G401.6 (cell line): ENCODE measurements at regions not wholly inside any gene's neighbourhood (a gene's known extent, or its start where the extent isn't known, plus 50 kb on each side); places are given as distances from the start of the nearest gene placed in this dataset.
"Not testable (repeated sequence)": the region's sequence is repeated elsewhere in the genome, so short reads cannot be mapped to it uniquely, and the experiment has no call there.

Experiments used
- FAIRE-seq: peaks from 2 replicates; lab custom pipeline; 2012; peaks lifted over from hg19 to GRCh38; lab: Jason Lieb, UNC

DNA sequence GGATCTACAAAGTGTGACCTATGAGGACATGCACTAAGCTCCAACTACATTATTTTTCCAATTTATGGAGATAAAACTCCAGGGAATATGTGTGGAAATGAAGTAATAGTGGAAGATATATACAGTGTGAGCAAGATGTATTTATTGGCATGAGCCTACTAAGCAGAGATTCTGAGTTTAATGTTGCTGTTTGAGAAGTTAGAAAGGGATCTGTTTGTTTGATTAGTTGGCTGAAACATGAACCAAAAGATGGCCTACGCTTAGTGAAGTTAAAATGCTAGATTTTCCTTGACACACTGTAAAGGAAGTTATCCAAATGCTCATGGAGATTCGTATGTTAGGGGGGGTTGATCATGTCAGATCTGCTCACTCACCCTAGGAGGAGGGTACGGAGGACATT lies 621.7 kb downstream of the TMEM182 start:
- FAIRE-seq = no peak

DNA sequence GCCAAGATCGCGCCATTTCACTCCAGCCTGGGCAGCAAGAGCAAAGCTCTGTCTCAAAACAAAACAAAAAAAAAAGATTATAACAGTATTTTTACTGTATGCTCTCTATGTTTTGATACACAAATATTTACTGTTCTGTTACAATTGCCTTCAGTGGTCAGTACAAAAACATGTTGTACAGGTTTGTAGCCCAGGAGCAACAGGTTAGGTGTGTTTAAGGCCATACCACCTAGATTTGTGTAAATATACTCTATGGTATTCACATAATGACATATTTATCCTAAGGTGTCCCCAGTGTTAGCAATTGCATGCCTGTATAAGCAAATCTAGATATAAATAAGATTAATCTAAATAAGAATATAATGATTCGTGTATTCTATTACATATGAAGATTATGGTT lies 625.0 kb downstream of the TMEM182 start:
- FAIRE-seq = no peak

DNA sequence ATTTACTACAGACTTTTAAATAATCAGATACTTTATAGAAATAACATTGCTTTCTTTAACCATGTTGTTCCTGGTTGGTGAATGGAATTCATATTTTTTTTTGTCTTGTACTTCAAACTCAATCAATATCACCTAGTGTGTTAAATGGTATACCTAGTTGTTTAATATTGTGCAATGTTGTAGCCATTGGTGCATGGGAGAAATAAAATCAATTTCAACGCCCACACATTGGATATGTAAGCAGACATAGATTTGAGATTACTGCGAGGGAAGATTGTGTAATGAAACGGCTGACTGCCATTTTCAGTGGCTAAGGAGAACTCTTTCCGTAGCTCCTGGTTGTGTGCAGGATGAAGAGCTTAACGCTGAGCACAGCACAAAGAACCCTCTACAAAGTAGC lies 626.1 kb downstream of the TMEM182 start:
- no peak for FAIRE-seq

DNA sequence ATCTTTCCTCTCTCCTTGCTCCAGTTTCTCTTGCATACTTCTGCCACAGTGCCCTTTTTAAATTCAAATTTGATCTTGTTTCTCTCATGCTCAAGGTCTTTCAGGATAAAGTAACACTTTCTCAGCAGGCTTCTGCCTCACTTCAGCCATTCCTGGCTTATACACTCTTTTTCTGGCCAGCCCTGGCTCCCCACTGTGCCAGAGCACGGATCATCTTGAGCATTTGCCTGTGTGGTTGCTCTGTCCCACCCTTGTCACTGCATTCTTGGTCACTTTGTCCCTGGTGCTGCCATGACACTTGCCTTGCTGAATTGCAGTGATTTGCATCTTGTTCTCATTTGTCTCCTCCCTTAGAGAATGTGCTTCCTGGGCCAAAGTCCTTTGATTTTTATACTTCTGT lies 634.3 kb downstream of the TMEM182 start:
- no peak for FAIRE-seq

DNA sequence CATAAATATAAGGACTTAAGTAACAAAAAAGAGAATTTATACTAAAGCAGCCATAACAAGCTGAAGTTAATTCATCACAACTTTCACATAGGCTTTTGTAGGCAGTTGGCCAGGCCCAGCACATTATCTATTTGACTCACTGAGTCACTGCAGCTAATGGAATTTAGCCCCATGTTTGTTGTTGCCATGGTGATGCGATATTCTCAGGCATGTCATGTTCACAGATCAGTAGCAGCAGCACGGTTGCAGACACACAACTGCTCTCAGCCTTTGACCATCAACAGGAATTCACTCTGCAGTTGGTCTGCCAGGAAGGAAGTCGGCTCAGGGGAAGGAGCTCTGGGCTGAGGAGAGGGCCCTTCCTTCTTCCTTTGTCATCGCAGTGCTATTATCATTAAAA lies 639.8 kb downstream of the TMEM182 start:
- no peak for FAIRE-seq

DNA sequence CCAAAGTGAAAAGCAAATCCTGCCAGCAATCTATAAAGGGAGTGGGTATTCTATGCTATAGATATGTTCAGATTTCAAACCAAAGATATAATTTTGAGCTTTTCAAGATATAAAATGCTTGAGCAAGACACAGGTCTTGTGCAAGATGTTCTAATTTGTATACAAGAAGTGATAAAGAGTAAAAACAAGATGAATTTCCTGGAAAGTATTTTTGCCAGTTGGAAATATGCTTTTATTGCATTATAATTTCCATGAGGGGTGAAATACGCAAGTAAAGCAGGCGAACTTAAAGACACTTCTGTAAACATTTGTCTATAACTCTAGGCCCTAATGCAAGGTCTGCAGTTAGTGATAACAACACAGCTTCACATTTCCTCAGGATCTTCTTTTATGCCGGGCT lies 640.5 kb downstream of the TMEM182 start:
- no peak for FAIRE-seq

DNA sequence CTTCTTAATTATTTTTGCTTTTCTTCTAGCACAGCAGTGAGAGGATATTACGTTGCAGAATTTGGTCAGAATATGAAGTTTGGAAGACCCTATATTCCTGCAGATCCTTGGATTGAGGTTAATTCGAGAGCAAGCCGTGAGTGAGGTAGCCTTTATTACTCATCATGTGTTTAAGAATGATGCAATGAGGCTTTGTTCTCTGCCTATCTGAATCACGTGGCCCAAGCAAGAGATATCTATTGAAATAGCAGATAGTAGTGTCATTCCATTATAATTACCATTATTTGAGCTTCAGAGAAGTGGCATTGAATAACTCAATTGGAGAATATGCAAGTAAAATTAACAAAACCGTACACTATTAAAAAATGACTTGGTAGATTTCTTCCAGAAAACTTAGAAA lies 641.1 kb downstream of the TMEM182 start:
- FAIRE-seq = no peak

DNA sequence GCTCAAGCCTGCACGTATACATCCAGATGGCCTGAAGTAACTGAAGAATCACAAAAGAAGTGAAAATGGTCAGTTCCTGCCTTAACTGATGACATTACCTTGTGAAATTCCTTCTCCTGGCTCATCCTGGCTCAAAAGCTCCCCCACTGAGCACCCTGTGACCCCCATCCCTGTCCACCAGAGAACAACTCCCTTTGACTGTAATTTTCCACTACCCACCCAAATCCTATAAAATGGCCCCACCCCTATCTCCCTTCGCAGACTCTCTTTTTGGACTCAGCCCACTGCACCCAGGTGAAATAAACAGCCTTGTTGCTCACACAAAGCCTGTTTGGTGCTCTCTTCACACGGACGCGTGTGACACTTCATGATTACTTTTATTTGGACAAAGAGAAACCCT lies 641.6 kb downstream of the TMEM182 start:
- not testable (repeated sequence) for FAIRE-seq

DNA sequence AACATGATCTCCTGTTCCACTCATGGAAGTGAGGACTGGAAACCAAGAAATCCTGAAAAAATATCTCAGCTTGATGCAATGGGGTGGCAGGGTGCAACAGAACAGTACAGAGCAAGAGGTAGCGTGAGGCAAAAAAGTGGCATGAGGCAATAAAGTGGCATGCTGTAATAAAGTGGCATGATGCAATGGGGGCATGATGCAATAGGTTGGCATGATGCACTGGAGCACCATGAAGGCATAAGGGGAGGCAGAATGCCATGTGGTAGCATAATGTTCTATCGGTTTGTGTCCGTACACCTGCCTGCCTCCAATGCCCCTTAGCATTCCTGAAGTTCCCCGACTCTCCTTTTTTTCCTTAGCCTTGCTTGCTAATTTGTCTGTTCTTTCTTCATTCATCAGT lies 648.4 kb downstream of the TMEM182 start:
- FAIRE-seq = no peak

DNA sequence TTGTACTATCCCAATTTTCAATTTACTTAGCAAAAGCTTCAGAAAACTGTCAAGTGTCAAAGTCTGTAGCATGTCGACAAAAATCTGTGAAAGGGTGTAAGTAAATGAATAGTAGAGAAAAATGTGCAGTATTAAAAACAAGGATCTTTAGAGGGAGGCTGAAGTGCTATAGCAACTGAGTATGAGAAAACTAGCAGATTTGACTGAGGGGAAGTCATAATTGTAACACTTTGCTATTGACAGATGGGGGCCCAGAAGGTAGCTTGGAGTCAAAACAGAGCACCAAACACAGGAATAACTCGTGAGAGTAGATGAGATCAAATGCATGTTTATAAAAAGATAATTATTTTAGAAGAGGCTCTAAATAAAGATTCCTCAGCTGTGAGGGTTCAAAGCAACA lies 657.7 kb downstream of the TMEM182 start:
- no peak for FAIRE-seq

DNA sequence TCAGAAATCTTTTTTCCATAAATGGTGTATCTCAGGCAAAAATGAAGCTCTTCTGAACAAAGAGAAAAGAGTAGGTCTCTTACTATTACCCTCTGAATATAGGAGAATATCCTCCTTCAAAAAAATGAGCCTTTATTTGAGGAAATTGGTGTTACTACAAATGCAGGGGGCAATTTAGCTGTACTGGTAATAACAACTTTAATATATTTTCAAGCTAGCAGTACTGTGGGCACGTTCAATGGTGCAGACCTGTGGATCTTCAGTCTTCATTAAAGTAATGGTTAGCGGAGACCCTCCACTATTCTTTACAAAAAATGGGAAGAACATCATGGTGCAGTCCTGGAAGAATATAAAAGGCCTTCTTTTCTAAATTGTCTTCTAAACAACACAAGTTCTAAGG lies 661.3 kb downstream of the TMEM182 start:
- FAIRE-seq = no peak

DNA sequence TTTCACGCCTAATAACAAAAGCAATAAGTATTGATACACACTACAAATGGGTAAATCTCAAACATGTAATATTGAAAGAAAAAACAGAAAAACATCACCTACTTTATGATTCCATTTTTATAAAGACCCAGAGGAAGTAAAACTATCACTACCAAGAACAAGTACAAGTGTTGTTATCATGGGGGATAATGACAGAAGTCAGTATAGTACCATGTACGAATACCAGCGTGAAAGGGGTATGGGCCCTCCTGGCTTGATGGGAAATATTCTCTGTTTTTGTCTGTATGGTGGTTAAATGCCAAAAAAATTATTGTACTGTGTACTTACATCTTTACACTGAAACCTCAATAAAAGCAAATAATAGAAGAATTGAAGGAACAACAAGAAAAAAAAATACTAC lies 665.7 kb downstream of the TMEM182 start:
- no peak for FAIRE-seq

DNA sequence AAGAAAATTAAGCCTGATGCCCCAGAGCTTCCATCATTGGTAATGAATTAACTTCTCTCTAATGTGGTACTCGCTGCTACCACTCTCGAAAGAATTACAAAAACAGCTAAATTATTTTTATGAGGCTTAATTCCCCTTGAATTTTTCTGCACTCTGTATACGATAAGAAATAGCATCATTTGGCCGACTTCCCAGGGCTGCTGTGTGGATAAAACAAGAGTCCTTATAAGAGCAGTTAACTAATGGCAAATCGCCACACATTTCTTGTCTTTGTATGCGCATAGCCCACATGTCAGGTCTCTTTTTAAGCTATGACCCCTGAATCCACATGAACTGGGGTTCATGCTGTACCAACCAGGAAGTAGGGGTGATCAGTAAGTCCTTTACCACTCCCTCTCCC lies 668.4 kb downstream of the TMEM182 start:
- no peak for FAIRE-seq

DNA sequence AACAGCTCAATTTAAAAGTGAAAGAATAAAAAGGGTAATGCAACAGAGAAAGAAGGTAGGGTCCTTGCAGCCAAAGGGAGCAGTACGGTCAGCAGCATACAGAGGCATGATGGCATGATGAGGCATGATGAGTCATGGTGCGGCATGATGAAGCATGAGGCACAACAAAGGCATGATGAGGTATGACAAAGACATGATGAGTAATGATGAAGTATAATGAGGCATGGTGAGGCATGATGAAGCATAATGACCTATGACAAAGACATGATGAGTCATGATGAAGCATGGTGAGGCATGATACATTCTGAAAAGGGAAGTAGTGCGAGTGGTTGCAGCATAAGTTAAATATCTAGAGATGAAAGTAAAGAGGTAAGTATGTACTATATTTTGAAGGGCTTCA lies 673.2 kb downstream of the TMEM182 start:
- FAIRE-seq = no peak

DNA sequence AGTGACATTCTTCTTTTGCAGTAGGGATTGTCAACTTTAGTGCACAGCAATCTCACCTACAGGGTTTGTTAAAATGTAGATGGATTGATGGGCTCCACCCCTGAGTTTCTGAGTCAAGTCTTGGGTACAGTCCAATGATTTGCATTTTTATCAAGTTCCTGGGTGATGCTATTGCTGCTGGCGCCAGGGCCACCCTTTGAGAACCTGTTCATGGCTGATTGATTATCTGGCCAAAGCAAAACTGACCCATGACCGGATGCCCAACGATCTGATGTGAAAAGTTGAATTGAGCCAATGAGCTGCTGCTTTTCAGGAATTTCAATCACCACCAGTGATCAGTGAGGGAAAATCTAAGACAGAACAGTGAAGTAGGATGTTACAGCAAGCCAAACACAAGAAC lies 675.3 kb downstream of the TMEM182 start:
- FAIRE-seq = no peak

DNA sequence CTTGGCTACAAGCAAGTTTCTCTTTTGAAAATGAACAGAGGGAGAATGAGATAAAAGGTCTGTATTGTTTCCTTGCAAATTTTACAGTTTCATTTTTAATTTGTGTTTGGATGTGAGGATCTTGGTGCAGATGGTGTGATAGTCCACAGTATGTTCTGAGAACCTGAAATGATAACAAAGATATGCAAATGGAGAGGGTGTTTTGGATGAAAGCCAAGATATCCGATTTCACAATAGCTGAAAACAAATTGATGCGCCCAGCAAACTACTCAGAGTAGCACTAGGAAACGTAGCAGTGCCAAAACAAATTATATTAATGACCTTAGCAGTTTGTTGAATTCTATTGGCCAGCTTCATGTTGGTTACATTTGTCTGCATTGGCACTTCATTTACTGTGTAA lies 683.5 kb downstream of the TMEM182 start:
- no peak for FAIRE-seq

DNA sequence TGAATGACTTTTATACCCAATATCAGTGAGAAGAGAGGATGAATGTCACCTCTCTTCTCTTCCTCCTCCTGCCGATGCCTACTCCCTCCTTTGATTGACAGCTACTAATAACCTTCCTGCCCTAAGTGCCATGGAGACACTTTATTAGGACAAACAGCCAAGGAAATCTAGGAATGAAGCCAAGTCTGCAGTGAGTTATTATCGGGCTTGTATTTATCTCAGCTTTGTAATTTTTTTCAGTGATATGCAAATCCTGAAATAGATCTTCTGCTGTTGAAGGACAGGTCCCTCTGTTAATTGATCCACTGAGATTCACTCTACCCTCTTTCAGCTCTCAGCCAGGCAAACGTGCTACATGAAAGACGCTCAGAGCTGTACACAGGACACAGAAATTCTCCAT lies 686.7 kb downstream of the TMEM182 start:
- FAIRE-seq = no peak

DNA sequence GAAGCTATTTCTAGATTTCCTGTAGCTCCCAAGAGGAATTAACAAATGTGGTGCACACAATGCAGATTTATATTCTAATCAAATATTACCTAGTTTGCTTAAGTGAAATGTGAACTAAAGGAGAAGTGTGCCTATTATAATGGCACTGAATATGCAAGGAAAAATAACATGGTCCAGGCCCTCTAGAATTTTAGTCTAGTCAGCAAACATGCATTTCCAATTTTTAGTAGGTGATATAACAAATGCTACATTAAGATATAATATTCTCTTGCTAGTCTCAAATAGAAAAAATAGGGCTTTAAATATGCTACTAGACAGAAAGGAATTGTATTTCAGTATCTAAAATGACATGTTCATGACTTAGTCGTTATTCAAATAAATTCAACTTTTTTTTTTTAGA lies 689.5 kb downstream of the TMEM182 start:
- no peak for FAIRE-seq

DNA sequence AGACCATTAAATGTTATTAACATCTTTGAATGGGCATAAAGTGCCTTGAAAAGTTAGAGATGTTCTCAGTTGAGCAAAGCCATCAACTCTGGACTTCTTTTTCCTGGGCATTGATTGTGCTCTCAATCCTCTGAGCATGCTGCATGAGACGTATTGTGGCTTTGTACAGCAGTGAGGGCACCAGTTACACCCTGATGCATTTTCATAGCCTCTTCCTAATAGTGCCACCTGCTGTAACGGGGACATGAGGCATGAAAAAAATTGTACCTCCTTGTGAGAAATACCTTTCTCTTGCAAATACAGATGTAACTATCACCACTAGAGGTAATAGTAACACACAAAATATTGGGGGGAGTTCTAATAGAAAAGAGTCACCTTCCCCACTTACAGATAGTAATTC lies 697.5 kb downstream of the TMEM182 start:
- FAIRE-seq = no peak

DNA sequence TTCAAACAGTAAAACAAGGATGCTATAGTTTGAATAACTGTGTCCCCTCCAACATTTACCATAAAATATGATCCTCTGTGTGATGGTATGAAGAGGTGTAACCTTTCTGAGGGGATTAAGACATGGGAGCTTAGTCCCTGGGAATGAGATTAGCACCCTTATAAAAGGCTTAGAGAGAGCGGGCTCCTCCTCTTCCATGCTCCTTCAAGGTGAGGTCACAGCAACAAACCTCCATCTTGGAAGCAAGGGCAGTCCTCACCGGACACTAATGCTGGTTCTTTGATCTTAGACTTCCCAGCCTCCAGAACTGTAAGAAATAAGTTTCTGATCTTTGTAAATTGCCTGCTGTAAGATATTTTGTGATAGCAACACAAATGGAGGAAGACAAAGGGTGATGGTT lies 700.3 kb downstream of the TMEM182 start:
- no peak for FAIRE-seq

DNA sequence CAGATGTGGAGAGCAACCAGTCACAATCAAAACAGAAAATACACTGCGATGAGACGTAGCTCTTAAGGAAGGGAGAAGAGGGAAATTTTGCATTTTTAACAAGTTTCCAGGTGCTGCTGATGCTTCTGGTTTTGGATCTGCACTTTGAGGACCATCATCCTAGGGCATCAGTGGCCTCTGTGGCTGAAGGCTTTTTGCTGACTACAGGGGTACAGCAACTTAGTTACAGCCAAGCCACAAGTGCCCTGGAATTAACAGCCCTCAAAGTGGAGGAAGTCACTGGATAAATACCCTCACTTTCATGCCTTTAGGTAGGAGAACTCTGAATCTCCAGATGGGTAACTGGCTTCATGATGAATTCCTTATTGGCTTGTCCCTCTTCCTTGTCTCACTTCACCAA lies 700.9 kb downstream of the TMEM182 start:
- FAIRE-seq = no peak

DNA sequence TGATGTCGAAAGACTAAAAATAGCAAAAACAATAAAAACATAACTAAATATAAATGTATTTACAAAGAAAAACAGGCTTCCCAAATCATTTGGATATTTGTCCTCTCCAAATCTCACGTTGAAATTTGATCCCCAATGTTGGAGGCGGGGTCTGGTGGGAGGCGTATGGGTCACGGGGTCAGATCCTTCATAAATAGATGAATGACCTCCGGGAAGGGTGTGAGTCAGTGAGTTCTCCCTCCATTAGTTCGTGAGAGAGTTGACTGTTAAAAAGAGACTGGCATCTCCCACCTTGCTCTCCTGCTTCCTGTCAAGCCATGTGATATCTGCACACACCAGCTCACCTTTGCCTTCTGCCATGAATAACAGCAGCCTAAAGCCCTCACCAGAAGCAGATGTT lies 703.0 kb downstream of the TMEM182 start:
- FAIRE-seq = no peak

DNA sequence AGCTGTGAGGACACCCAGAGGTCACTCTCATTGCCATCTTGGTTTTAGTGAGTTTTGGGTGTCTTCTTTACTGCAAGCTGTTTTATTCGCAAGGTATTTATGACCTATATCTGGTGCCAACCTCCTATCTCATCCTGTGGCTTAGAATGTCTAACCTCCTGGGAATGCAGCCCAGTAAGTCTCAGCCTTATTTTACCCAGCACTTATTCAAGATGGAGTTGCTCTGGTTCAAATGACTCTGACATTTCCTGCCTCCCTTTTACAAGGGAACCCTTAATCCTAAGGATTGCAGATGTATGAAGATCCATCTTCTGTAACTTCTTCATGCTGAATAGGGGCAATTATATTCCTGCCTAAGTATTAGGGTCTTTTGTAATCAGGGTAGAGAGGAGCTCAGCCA lies 708.0 kb downstream of the TMEM182 start:
- FAIRE-seq = no peak

DNA sequence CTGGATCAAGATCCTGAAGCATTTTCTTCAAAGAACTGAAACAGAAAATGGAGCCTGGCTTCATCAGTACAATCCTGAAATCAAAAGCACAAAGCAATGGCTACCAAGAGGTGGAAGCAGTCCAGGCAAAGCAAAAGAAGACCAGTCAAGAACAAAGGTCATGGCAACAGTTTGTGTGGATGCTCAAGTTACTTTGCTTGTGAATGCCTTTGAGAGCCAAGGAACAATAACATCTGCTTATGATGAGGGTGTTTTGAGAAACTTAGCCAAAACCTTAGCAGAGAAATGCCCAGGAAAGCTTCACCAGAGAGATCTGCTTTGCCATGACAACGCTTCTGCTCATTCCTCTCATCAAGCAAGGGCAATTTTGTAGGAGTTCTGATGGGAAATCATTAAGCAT lies 723.1 kb downstream of the TMEM182 start:
- FAIRE-seq = no peak

DNA sequence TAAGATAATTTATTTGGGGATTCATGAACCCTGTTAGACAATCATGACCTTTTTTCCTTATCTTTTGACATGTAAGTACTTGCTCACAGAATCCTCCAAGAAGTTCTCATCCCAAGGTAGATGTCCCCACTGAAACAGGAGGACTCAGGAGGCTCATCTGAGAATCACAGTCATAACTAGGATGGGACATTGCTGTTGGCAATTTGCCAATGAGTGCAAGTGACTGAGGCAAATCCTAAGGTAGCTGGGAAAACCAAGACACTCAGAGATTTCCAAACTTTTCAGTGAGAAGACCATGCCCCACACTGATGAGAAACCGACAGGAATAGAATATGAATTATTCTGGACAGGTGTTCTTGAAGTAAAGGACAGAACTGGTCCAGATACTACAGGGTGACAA lies 735.0 kb downstream of the TMEM182 start:
- no peak for FAIRE-seq

DNA sequence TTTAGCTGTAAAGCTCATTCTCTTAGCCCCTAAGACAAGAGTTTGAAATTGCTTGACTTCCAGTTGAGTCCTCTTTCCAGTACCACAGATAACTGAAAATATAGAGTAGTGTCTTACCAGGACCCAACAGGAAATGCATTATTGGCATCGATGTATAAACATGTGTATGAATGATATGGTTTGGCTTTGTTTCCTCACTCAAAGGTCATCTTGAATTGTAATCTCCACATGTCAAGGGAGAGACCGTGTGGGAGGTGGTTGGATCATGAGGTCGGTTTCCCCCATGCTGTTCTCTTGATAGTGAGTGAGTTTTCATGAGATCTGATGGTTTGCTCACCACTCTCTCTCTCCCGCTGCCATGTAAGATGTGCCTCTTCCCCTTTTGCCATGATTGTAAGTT lies 745.0 kb downstream of the TMEM182 start:
- FAIRE-seq = no peak
